HG02588 (cell line): ENCODE measurements at regions not wholly inside any gene's neighbourhood (a gene's known extent, or its start where the extent isn't known, plus 50 kb on each side); places are given as distances from the start of the nearest gene placed in this dataset.

Source experiments
- ATAC-seq: cut with Tn5 transposase; IDR thresholded peaks from one replicate; pipeline ENCODE4 v1.9.1; 2021; ENCODE audit warnings: mild to moderate bottlenecking, moderate library complexity; ENCODE audit not compliant: unreplicated experiment

- ATAC-seq: no peak
Observed at GRCh38 chr3:176969066-176969465, 228.2 kb downstream of the TBL1XR1 start.

GRCh38 chr3:176968631-176969030, 228.7 kb downstream of the TBL1XR1 start:
- ATAC-seq: no peak

GRCh38 chr3:176967522-176967921, 229.8 kb downstream of the TBL1XR1 start:
- no peak for ATAC-seq

- no peak for ATAC-seq
Observed at GRCh38 chr3:176964661-176965060, 232.6 kb downstream of the TBL1XR1 start.

- no peak for ATAC-seq
Observed at GRCh38 chr3:176961916-176962315, 235.4 kb downstream of the TBL1XR1 start.

GRCh38 chr3:176959867-176960266, 237.4 kb downstream of the TBL1XR1 start:
- ATAC-seq: no peak

GRCh38 chr3:176958560-176958959, 238.7 kb downstream of the TBL1XR1 start:
- no peak for ATAC-seq

GRCh38 chr3:176954517-176954916, 242.8 kb downstream of the TBL1XR1 start:
- ATAC-seq: no peak

GRCh38 chr3:176953106-176954060, 243.9 kb downstream of the TBL1XR1 start:
- ATAC-seq: no peak

- no peak for ATAC-seq
Observed at GRCh38 chr3:176951586-176952292, 245.5 kb downstream of the TBL1XR1 start.

GRCh38 chr3:176951144-176951543, 246.1 kb downstream of the TBL1XR1 start:
- no peak for ATAC-seq

GRCh38 chr3:176950743-176951142, 246.5 kb downstream of the TBL1XR1 start:
- ATAC-seq: no peak

- no peak for ATAC-seq
Observed at GRCh38 chr3:176948151-176948550, 249.1 kb downstream of the TBL1XR1 start.

- ATAC-seq: no peak
Observed at GRCh38 chr3:176946202-176946601, 251.1 kb downstream of the TBL1XR1 start.

GRCh38 chr3:176942305-176942704, 255.0 kb downstream of the TBL1XR1 start:
- no peak for ATAC-seq

- no peak for ATAC-seq
Observed at GRCh38 chr3:176941689-176942088, 255.6 kb downstream of the TBL1XR1 start.

- peak; percentile 94 for ATAC-seq
Observed at GRCh38 chr3:176939022-176939817, 258.1 kb downstream of the TBL1XR1 start.

GRCh38 chr3:176937994-176938393, 259.3 kb downstream of the TBL1XR1 start:
- ATAC-seq: no peak

- no peak for ATAC-seq
Observed at GRCh38 chr3:176937541-176937940, 259.7 kb downstream of the TBL1XR1 start.

GRCh38 chr3:176935194-176935888, 261.9 kb downstream of the TBL1XR1 start:
- ATAC-seq: no peak

GRCh38 chr3:176934698-176935097, 262.6 kb downstream of the TBL1XR1 start:
- no peak for ATAC-seq
